PC-3 (cell line): ENCODE measurements at regions not wholly inside any gene's neighbourhood (a gene's known extent, or its start where the extent isn't known, plus 50 kb on each side); places are given as distances from the start of the nearest gene placed in this dataset.

ENCODE experiments used
- ATAC-seq: fragments of 200-7000 bp; cut with Tn5 transposase; 2 replicates; pipeline ENCODE4 v1.9.1; 2020; ENCODE audit warnings: mild to moderate bottlenecking, moderate library complexity
- BruUV-seq: library from RNA; stranded (reverse); fragments of 400-500 nt; replicated peaks from 2 replicates; lab custom pipeline; 2021; lab: Mats Ljungman, UMichigan
- CTCF ChIA-PET: fragments of 300-600 bp; sonication (Branson Sonifier 250); formaldehyde crosslinking; loops from one replicate; lab custom pipeline; 2022; ENCODE audit warnings: antibody characterized with exemption; lab: Charles Lee
- POLR2A ChIA-PET: fragments of 300-600 bp; sonication (Branson Sonifier 250); formaldehyde crosslinking; loops from one replicate; lab custom pipeline; 2022; ENCODE audit warnings: antibody characterized with exemption; ENCODE audit not compliant: unreplicated experiment; lab: Charles Lee
- DNase-seq: peaks from one replicate; pipeline ENCODE4 v3.0.0-alpha.2; 2015
- H2AFZ ChIP-seq: fragments of 300-600 bp; sonication (generic); 2 replicates; pipeline ENCODE4 v1.6.0; 2016; ENCODE audit warnings: antibody characterized with exemption, low read length
- H3F3A ChIP-seq: fragments of 300-600 bp; sonication (generic); one replicate; pipeline ENCODE4 v1.6.0; 2017; ENCODE audit warnings: antibody characterized with exemption, low read length, control low read depth, mild to moderate bottlenecking; ENCODE audit not compliant: unreplicated experiment
- H3K27ac ChIP-seq: fragments of 300-600 bp; sonication (generic); 2 replicates; pipeline ENCODE4 v1.5.1; 2016; ENCODE audit warnings: mild to moderate bottlenecking, low read length
- H3K27me3 ChIP-seq: fragments of 300-600 bp; sonication (generic); 2 replicates; pipeline ENCODE4 v1.6.1; 2016; ENCODE audit warnings: low read length, mixed read lengths
- H3K36me3 ChIP-seq: fragments of 300-600 bp; sonication (generic); 2 replicates; pipeline ENCODE4 v1.6.1; 2016; ENCODE audit warnings: low read depth, mixed run types, low read length, mixed read lengths
- H3K4me1 ChIP-seq: fragments of 300-600 bp; sonication (generic); 2 replicates; pipeline ENCODE4 v1.5.1; 2016; ENCODE audit warnings: low read length; ENCODE audit not compliant: insufficient read depth
- H3K4me2 ChIP-seq: fragments of 300-600 bp; sonication (generic); 2 replicates; pipeline ENCODE4 v1.6.0; 2016; ENCODE audit warnings: low read length
- H3K4me3 ChIP-seq: fragments of 300-600 bp; sonication (generic); 2 replicates; pipeline ENCODE4 v1.5.1; 2016; ENCODE audit warnings: mild to moderate bottlenecking, low read length, mixed read lengths
- H3K79me2 ChIP-seq: fragments of 300-600 bp; sonication (generic); 2 replicates; pipeline ENCODE4 v1.6.1; 2017; ENCODE audit warnings: low read length, mixed read lengths
- H3K9ac ChIP-seq: fragments of 300-600 bp; sonication (generic); 2 replicates; pipeline ENCODE4 v1.6.0; 2016; ENCODE audit warnings: mild to moderate bottlenecking, low read length
- H3K9me2 ChIP-seq: fragments of 300-600 bp; sonication (generic); replicated peaks from 2 replicates; pipeline ENCODE4 v1.6.1; 2016; ENCODE audit warnings: mixed run types, low read length, mixed read lengths
- H3K9me3 ChIP-seq: fragments of 300-600 bp; sonication (generic); 2 replicates; pipeline ENCODE4 v1.6.1; 2016; ENCODE audit warnings: low read length, mixed read lengths
- H4K20me1 ChIP-seq: fragments of 300-600 bp; sonication (generic); 2 replicates; pipeline ENCODE4 v1.6.1; 2016; ENCODE audit warnings: low read length, mixed read lengths
- CTCF ChIP-seq: fragments of 300-600 bp; sonication (generic); conservative IDR thresholded peaks from 2 replicates; pipeline ENCODE4 v1.5.1; 2017; ENCODE audit warnings: antibody characterized with exemption, low read depth, mild to moderate bottlenecking, low read length
- EZH2 ChIP-seq: fragments of 300-600 bp; sonication (generic); IDR thresholded peaks from one replicate; pipeline ENCODE4 v1.6.1; 2017; ENCODE audit warnings: antibody characterized with exemption, mild to moderate bottlenecking, low read length; ENCODE audit not compliant: unreplicated experiment
- EZH2phosphoT487 ChIP-seq: fragments of 300-600 bp; sonication (generic); IDR thresholded peaks from 2 replicates; pipeline ENCODE4 v1.6.1; 2018; ENCODE audit warnings: mild to moderate bottlenecking, antibody characterized with exemption, low read length, borderline replicate concordance
- intact Hi-C: fragments of 100-400 bp; cut with micrococcal nuclease; formaldehyde crosslinking; loops from 2 replicates; pipeline ENCODE4 v1.9.0; 2023

GRCh38 chr2:4597400-4597799 lies 894.0 kb downstream of the DCDC2C start:
- Histone ChIP-seq H3F3A (no peaks in the 10 kb centered on the region), H3K36me3 (no peaks in the 10 kb centered on the region), H4K20me1 (no peaks in the 10 kb centered on the region), H3K9me2 (no peaks in the 10 kb centered on the region), H3K9ac (no peak overlapping the region), H2AFZ (no peak overlapping the region), H3K79me2 (no peaks in the 10 kb centered on the region), H3K27me3 (no peaks in the 10 kb centered on the region), H3K9me3 (no peaks in the 10 kb centered on the region), H3K4me1 (no peaks in the 10 kb centered on the region), H3K27ac (no peak overlapping the region), H3K4me3 (no peak overlapping the region), H3K4me2 (no peak overlapping the region)
- TF ChIP-seq CTCF (no peak), EZH2phosphoT487 (no peak), EZH2 (no peak)
- intact Hi-C loops: no loop called here
- CTCF ChIA-PET: no interaction called here
- POLR2A ChIA-PET: no interaction called here
- DNase-seq: no peak
- no TSS peak for BruUV-seq
- no peak for ATAC-seq

- no peak overlapping the region for H3K9ac ChIP-seq
- no peaks in the 10 kb centered on the region for H3K27me3 ChIP-seq
- no peaks in the 10 kb centered on the region for H3K79me2 ChIP-seq
- H3K4me1 ChIP-seq: no peaks in the 10 kb centered on the region
- BruUV-seq: no TSS peak
- ATAC-seq (no peak), DNase-seq (no peak)
- H3F3A ChIP-seq: no peaks in the 10 kb centered on the region
- H3K4me3 ChIP-seq: no peak overlapping the region
- H3K36me3 ChIP-seq: no peaks in the 10 kb centered on the region
- CTCF ChIA-PET: no interaction called here
- no peaks in the 10 kb centered on the region for H4K20me1 ChIP-seq
- H3K4me2 ChIP-seq: no peak overlapping the region
- H2AFZ ChIP-seq: no peak overlapping the region
- POLR2A ChIA-PET: no interaction called here
- no peaks in the 10 kb centered on the region for H3K9me3 ChIP-seq
- no peak overlapping the region for H3K27ac ChIP-seq
- no peak for TF ChIP-seq EZH2
- intact Hi-C loops: no loop called here
- no peaks in the 10 kb centered on the region for H3K9me2 ChIP-seq
Measured at GRCh38 chr2:4604767-4605166, 901.4 kb downstream of the DCDC2C start.

GRCh38 chr2:4618141-4618540 lies 914.8 kb downstream of the DCDC2C start:
- H4K20me1 ChIP-seq: no peaks in the 10 kb centered on the region
- ChIA-PET CTCF (no interaction called here), POLR2A (no interaction called here)
- intact Hi-C loops: no loop called here
- ATAC-seq (no peak), DNase-seq (no peak)
- no peak overlapping the region for H3K27ac ChIP-seq
- no peaks in the 10 kb centered on the region for H3K4me1 ChIP-seq
- H3K36me3 ChIP-seq: no peaks in the 10 kb centered on the region
- 0 out of 2 replicates have a peak, but pooled peaks cover 5% of the 10 kb centered on the region for H3K9me3 ChIP-seq
- TF ChIP-seq CTCF (no peak), EZH2 (no peak), EZH2phosphoT487 (no peak)
- H3K9ac ChIP-seq: no peak overlapping the region
- H3K27me3 ChIP-seq: no peaks in the 10 kb centered on the region
- no peaks in the 10 kb centered on the region for H3F3A ChIP-seq
- no peaks in the 10 kb centered on the region for H3K79me2 ChIP-seq
- BruUV-seq: no TSS peak
- no peaks in the 10 kb centered on the region for H3K9me2 ChIP-seq
- H2AFZ ChIP-seq: no peak overlapping the region
- no peak overlapping the region for H3K4me3 ChIP-seq
- H3K4me2 ChIP-seq: no peak overlapping the region
